C1 segment of cervical spinal cord (tissue), 14 donors: ENCODE measurements at regions not wholly inside any gene's neighbourhood (a gene's known extent, or its start where the extent isn't known, plus 50 kb on each side); places are given as distances from the start of the nearest gene placed in this dataset.

ENCODE experiments used
- DNase-seq, 14 donors: peaks; one replicate each; lab custom pipeline; 2025; lab: John Stamatoyannopoulos, UW

DNA sequence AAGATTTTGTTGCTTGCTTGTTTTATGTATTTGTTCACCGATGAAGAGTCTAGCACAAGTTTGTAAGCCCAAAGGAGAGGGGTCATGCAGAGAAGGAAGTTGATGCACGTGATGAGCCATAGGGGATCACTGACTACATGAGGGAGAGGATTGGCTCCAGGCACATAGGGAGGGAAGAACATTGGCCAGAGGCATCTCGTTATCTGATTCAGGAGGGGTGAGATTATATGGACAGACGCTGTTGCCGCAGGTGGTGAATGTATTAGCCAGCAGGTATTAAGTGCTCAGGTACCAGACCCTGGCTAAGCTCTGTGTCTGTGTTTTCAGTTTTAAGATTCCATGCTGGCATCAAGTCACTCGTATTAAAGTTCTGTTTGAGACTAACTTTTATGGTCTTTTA is 91.8 kb upstream of the CHST9 start:
- DNase-seq: no peak

DNA sequence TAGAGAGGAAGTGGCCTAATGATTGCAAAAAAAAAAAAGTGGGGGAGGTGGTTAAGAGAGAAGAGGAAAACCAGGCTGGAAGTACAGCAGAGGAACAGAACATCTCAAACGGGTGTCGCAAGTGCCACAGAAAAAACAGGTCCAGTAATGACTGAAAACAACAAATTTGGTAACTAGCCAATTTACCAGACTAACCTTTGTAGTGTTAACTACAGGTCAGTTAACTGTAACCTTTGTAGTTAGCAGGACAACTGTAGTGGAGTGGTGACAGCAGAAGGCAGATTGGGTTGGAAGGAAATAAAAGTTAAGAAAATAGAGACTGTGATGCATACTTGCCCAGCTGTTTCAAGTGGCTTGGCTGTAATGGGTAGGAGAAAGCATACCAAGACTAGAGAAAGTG is 91.4 kb upstream of the CHST9 start:
- no peak for DNase-seq

DNA sequence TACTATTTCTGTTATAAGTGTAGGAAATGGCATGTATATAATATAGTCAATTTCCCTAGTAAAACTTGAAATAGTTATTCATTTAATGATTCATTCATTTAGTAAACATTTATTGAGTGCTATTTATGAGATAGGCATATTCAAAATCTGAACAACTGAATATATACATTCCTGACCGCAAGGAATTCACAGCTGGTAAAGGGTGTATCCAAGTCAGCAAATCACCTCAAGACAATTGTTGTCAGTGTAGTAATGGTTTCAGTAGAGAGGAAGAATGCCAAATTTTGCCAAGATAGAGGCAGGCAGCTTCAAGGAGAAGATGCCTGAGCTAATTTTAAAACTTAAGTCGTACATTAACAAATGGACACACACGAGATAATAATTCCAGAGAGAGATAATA is 89.8 kb upstream of the CHST9 start:
- no peak for DNase-seq

DNA sequence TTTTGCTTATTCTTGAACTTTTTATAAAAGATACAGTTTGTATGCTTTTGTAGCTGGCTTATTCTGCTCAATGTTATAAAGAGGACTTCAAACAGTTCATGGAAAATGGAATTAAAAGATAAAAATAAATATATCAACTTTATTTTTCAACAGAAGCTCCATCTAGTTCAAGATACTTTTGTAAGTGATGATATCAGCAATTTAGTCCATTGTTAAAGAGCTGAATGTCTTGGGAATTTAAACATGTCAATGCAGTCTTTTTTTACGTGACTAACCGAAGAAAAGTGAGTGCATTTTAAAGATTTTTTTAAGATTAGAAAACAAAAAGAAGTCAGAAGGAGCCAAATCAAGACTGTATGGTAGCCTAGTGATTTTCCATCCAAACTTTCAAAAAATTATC is 85.4 kb upstream of the CHST9 start:
- DNase-seq: no peak

DNA sequence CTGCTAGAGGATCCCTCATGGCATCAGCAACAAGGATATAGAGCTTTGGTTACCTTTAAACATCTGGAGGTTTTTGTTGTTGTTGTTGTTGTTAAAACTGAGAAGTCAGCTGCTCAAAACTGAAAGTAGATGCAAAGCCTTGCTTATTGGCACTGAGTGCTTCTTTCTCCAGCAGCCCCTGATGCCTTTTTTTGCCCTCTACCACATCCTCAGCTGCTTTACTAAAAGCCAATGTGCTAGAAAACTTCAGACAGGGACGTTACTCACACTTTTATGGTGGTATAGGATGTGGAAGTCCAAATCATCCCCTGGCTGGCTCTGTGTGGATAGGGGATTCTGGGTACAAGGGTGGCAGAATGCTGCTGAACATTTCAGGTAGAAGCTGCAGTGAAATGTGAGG is 78.3 kb upstream of the CHST9 start:
- DNase-seq: no peak

DNA sequence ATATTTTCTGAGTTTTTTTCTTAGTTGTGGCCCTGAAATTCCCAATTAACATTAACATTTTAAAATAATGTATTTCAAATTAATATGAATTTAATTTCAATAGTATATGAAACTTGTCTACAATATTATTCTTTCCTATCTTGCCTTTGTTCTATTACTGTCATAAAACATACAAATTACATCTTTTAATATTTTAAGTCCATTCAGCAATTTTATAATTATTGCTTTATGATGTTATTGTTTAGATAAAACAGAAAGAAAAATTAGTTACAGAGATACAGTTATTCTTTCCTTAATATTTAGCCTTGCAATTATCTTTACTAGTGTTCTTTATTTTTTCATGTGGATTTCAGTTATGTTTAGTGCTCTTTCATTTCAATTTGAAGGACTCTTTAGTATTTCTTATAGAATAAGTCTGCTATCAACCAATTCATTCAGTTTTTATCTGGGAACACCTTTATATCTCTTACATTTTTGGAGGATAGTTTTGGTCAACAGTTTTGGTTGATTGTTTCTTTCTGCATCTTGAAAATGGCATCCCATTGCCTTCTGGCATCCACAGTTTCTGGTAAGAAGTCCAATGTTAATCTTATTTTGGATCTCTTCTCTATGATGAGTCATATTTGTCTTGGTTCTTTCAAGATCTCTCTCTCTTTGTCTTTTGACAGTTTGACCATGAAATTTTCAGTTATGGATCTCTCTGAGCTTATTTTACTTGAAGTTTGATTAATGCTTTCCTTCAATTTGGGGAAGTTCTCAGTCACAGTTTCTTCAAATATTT is 76.9 kb upstream of the CHST9 start:
- no peak for DNase-seq

DNA sequence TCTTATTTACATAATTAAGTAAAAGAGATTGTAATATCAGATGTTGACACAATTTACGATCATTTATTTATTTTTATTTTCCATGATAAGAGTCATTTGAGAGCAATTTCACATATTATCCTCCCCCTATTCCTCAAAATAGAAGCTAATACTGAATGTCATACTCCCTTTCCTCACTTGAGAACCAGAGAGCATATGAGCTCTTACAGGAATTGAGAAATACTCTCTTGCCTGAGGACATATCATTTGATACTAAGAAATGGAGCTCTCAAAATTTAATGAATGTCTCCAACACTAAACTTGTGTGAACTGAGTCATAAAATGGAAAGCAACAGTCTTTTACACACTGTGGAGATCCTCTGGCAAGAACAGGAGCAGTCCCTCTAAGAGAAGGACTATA is 68.5 kb upstream of the CHST9 start:
- no peak for DNase-seq

DNA sequence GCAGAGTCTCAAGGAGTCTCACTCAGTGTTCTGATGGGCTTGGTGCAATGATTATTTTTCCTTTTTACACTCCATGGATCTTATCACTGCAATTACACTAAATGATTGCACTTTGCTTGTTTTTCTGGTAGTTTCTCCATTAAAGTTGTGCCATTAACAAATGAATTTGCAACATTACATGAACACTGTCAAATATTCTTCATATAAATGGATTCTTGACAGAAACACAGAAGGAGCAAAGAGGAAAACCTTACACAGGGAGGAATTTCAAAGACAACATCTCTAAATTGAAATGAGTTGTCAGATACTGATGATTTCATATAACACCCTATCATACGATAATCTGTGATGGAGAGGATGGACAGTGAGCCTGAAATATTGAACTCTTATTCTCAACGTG is 65.4 kb upstream of the CHST9 start:
- DNase-seq: no peak

DNA sequence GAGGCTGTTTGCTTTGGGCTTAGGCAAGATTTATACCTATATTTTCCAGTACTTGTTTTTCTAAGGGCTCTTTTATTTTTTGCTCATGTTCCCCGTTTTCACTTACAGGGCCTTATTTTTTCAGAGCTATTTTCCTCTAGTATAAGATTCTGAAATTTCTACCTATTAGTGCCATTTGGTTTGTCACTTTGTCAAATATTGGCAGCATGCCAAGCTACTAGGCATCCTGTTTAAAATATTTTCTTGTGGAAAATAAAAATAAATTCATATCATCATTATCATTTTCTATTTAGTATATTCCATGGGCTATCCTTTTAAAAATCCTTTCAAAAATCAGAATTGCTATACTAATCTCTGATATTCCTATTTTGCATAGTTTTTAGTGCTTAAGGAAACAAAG is 64.8 kb upstream of the CHST9 start:
- DNase-seq: no peak

DNA sequence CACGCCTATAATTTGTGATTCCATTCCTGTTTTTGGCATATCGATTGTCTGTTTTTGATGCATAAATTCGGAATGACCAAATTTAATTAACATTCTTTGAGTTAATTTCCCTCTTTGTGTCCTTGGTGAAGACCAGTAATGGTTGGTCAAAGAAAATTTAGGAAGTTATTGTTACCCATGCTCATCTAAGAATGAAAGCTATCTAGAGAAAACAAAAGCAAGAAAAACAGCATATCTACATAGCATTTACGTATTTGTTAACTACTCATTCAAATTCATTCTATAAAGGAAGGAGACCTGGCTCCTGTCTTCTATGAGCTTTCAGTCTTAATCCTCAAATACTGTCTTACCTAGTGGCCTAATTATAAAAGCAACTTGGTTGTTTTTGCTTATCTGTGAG is 59.2 kb upstream of the CHST9 start:
- DNase-seq: no peak

DNA sequence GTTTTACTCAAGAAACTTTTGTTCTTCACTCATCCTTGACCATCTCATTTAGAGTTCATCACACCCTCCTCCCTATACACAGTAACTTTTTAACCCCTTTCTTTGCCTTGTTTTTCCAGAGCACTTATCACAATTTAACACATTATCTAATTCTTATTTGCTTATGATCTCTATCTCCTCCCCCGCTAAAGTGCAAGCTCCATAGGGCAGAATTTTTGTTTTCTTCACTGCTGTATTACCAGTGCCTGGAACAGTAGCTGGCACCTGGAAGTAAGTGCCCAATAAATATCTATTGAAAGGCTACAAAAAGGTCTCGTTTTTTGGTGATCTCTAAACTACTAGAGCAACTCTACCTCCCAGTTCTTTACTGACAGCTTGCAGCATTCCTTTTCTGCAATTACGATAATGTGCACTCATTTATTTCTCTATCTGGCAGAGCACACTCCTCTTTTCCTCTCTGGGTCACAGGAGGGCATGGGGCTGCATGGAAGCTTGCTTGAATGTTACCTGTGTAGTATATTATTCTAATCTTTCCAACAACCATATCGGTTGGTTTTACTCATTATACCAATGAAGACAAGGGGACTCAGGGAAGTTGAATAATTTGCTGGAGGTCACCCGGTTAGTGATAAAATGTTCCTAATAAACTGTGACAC is 57.4 kb upstream of the CHST9 start:
- no peak for DNase-seq

DNA sequence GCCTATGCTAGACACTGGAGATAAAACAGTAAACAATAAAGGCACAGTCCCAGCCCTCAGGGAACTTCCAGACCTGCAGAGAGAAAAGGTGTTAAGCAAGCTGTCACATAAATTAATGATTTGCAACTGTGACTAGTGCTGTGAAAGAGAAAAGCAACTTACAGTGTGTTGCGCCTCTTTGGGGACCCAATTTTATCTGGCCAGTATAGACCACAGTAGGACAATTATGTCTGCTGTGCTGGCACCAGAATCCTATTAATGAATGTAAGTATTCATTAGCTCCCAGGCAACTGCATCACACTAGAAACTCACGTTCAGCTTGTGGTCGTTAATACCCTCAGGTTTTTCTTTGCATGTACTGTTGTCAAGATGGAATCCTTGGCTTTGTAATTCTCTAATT is 55.3 kb upstream of the CHST9 start:
- DNase-seq: no peak

DNA sequence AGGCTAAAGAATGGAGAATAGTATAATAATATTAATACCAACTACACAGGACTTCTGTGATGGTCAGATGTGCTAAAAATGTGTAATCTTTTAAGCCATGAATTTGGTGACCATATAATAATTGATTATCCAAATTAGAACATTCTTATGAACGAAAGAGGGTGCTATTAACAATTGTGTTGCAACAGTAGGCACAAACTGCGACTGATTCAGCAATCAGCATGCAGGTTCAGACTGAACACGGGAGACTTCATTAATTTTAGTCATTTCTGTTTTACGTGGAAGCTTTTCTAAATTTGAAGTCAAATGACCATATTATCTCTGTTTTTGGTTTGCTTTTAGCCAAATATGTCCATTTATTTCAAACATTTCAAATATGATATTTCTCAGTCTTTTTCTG is 54.6 kb upstream of the CHST9 start:
- DNase-seq: no peak

DNA sequence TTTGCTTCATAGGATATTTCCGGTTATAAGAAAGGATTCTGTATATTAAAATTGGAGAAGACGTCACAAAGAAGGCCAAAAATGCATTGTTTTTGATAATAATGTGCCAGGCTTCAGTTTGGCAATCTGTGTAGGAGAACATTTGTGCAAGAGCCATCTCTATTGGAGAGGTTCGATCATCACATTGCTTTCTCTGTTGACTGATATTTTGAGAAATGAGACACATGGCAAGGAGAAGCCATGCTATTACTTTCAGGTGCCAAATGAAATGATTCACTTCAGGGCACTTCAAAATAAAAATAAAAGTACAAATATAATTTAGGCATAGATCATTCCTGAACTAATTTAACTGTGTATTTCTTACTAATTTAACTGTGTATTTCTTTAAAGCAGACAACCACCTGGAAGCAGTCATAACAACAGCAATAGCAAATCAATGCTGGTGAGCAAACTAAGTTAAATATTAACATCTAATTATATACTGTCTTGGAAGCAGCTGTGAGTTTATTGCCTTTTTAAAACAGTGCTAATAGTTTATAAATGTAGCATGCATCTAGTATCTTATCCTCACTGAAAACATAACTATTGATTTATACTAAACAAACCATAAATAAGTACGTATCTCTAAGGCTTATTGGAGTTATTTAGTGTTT is 50.2 kb upstream of the CHST9 start:
- DNase-seq: no peak
